Ishikawa (cell line): ENCODE measurements at regions not wholly inside any gene's neighbourhood (a gene's known extent, or its start where the extent isn't known, plus 50 kb on each side); places are given as distances from the start of the nearest gene placed in this dataset.

Source experiments
- CEBPB ChIP-seq: IDR thresholded peaks from 2 replicates; pipeline ENCODE4 v1.6.1; 2012
- CREB1 ChIP-seq: IDR thresholded peaks from 2 replicates; pipeline ENCODE4 v1.6.1; 2012; ENCODE audit warnings: low read depth
- EGR1 ChIP-seq: IDR thresholded peaks from 2 replicates; pipeline ENCODE4 v1.6.1; 2012
- EP300 ChIP-seq: IDR thresholded peaks from 2 replicates; pipeline ENCODE4 v1.6.1; 2012; ENCODE audit warnings: borderline replicate concordance
- FOXM1 ChIP-seq: IDR thresholded peaks from 2 replicates; pipeline ENCODE4 v1.6.1; 2012; ENCODE audit warnings: low read depth, borderline replicate concordance
- MAX ChIP-seq: IDR thresholded peaks from 2 replicates; pipeline ENCODE4 v1.6.1; 2012
- NFIC ChIP-seq: IDR thresholded peaks from 2 replicates; pipeline ENCODE4 v1.6.1; 2012
- RAD21 ChIP-seq: IDR thresholded peaks from 2 replicates; pipeline ENCODE4 v1.6.1; 2012; ENCODE audit warnings: low read depth
- REST ChIP-seq: IDR thresholded peaks from 2 replicates; pipeline ENCODE4 v1.6.1; 2012; ENCODE audit warnings: low read depth, mild to moderate bottlenecking
- TAF1 ChIP-seq: IDR thresholded peaks from 2 replicates; pipeline ENCODE4 v1.6.1; 2012; ENCODE audit warnings: low read depth, mild to moderate bottlenecking
- TCF12 ChIP-seq: IDR thresholded peaks from 2 replicates; pipeline ENCODE4 v1.6.1; 2012; ENCODE audit warnings: low read depth
- TEAD4 ChIP-seq: IDR thresholded peaks from 2 replicates; pipeline ENCODE4 v1.6.1; 2012
- USF1 ChIP-seq: IDR thresholded peaks from 2 replicates; pipeline ENCODE4 v1.6.1; 2012
- YY1 ChIP-seq: IDR thresholded peaks from 2 replicates; pipeline ENCODE4 v1.6.1; 2012; ENCODE audit warnings: low read depth
- ZBTB7A ChIP-seq: IDR thresholded peaks from 2 replicates; pipeline ENCODE4 v1.6.1; 2012; ENCODE audit warnings: low read depth

GRCh38 chr19:23571175-23571574, 115.8 kb downstream of the ZNF675 start:
- TF ChIP-seq ZBTB7A (no peak), TEAD4 (no peak), EP300 (no peak), TCF12 (no peak), YY1 (no peak), CEBPB (no peak), CREB1 (no peak), NFIC (no peak), USF1 (no peak)

- no peak for TF ChIP-seq EP300
- no peak for TF ChIP-seq MAX
- no peak for TF ChIP-seq TCF12
- no peak for TF ChIP-seq REST
- TF ChIP-seq TEAD4: no peak
- TF ChIP-seq ZBTB7A: no peak
- no peak for TF ChIP-seq CREB1
- TF ChIP-seq TAF1: no peak
- TF ChIP-seq NFIC: no peak
- no peak for TF ChIP-seq FOXM1
- TF ChIP-seq RAD21: no peak
- no peak for TF ChIP-seq USF1
- TF ChIP-seq YY1: no peak
- no peak for TF ChIP-seq EGR1
- no peak for TF ChIP-seq CEBPB
These were observed 121.8 kb downstream of the ZNF675 start for GRCh38 chr19:23565256-23565655.

- no peak for TF ChIP-seq TEAD4
- TF ChIP-seq MAX: no peak
- no peak for TF ChIP-seq NFIC
- no peak for TF ChIP-seq ZBTB7A
- TF ChIP-seq RAD21: no peak
- TF ChIP-seq CEBPB: no peak
- TF ChIP-seq EP300: no peak
- no peak for TF ChIP-seq USF1
- TF ChIP-seq EGR1: no peak
- no peak for TF ChIP-seq CREB1
- no peak for TF ChIP-seq FOXM1
These were observed 123.7 kb downstream of the ZNF675 start for GRCh38 chr19:23563326-23563725.

- no peak for TF ChIP-seq RAD21
- no peak for TF ChIP-seq YY1
- TF ChIP-seq EGR1: no peak
- TF ChIP-seq ZBTB7A: no peak
- TF ChIP-seq MAX: no peak
- no peak for TF ChIP-seq NFIC
- no peak for TF ChIP-seq REST
- TF ChIP-seq FOXM1: no peak
- no peak for TF ChIP-seq CEBPB
- no peak for TF ChIP-seq CREB1
- TF ChIP-seq TAF1: no peak
- no peak for TF ChIP-seq TCF12
These were observed 125.7 kb downstream of the ZNF675 start for GRCh38 chr19:23561341-23561740.

GRCh38 chr19:23560051-23560450, 127.0 kb downstream of the ZNF675 start:
- TF ChIP-seq FOXM1: no peak
- TF ChIP-seq TCF12: no peak
- TF ChIP-seq RAD21: no peak
- no peak for TF ChIP-seq TEAD4
- TF ChIP-seq CREB1: no peak
- no peak for TF ChIP-seq TAF1
- TF ChIP-seq USF1: no peak
- TF ChIP-seq MAX: no peak
- TF ChIP-seq EGR1: no peak
- no peak for TF ChIP-seq NFIC
- no peak for TF ChIP-seq REST
- TF ChIP-seq ZBTB7A: no peak
- TF ChIP-seq CEBPB: no peak
